ENCODE measurements at regions not wholly inside any gene's neighbourhood (a gene's known extent, or its start where the extent isn't known, plus 50 kb on each side); places are given as distances from the start of the nearest gene placed in this dataset.

- CTCF ChIA-PET: no interaction called here
- no TSS peak for BruUV-seq (replicated peaks)
- peaks cover 2% of the 10 kb centered on the region for H3K9me3 Mint-ChIP-seq (ENCODE audit: low read depth, unreplicated experiment)
- intact Hi-C loops (cut with micrococcal nuclease; ENCODE audit: unreplicated experiment): no loop called here
- no peaks in the 10 kb centered on the region for H3K36me3 Mint-ChIP-seq (ENCODE audit: insufficient read depth, unreplicated experiment)
- H3K27me3 Mint-ChIP-seq (ENCODE audit: unreplicated experiment): peaks cover 22% of the 10 kb centered on the region
- no peaks in the 10 kb centered on the region for H3K4me1 Mint-ChIP-seq (ENCODE audit: low read depth, unreplicated experiment)
- no peak for DNase-seq
- no peak for TF ChIP-seq CTCF (IDR thresholded peaks at IDR 0.05; ENCODE audit: unreplicated experiment)
- no peak overlapping the region for H3K27ac Mint-ChIP-seq (ENCODE audit: unreplicated experiment)
- no peak overlapping the region for H3K4me3 Mint-ChIP-seq (ENCODE audit: low read depth, unreplicated experiment)
These were observed 160.2 kb downstream of the URI1 start for GRCh38 chr19:30102239-30102638.

- intact Hi-C loops (cut with micrococcal nuclease; ENCODE audit: unreplicated experiment): no loop called here
These were observed 160.6 kb downstream of the URI1 start for GRCh38 chr19:30102666-30103065.

GRCh38 chr19:30103981-30104380, 161.9 kb downstream of the URI1 start:
- H3K27ac Mint-ChIP-seq (ENCODE audit: unreplicated experiment): no peak overlapping the region
- BruUV-seq (replicated peaks): no TSS peak
- TF ChIP-seq CTCF (IDR thresholded peaks at IDR 0.05; ENCODE audit: unreplicated experiment): no peak
- intact Hi-C loops (cut with micrococcal nuclease; ENCODE audit: unreplicated experiment): no loop called here
- H3K27me3 Mint-ChIP-seq (ENCODE audit: unreplicated experiment): peaks cover 25% of the 10 kb centered on the region
- H3K4me3 Mint-ChIP-seq (ENCODE audit: low read depth, unreplicated experiment): no peak overlapping the region
- no peaks in the 10 kb centered on the region for H3K4me1 Mint-ChIP-seq (ENCODE audit: low read depth, unreplicated experiment)
- no peaks in the 10 kb centered on the region for H3K36me3 Mint-ChIP-seq (ENCODE audit: insufficient read depth, unreplicated experiment)
- no peak for DNase-seq
- CTCF ChIA-PET: no interaction called here
- H3K9me3 Mint-ChIP-seq (ENCODE audit: low read depth, unreplicated experiment): peaks cover 2% of the 10 kb centered on the region

More at GRCh38 chr19:30102666-30103065, 160.6 kb downstream of the URI1 start:
- no peak for TF ChIP-seq CTCF (IDR thresholded peaks at IDR 0.05; ENCODE audit: unreplicated experiment)
- no TSS peak for BruUV-seq (replicated peaks)
- H3K36me3 Mint-ChIP-seq (ENCODE audit: insufficient read depth, unreplicated experiment): no peaks in the 10 kb centered on the region
- no peak for DNase-seq
- peaks cover 2% of the 10 kb centered on the region for H3K9me3 Mint-ChIP-seq (ENCODE audit: low read depth, unreplicated experiment)
- H3K27me3 Mint-ChIP-seq (ENCODE audit: unreplicated experiment): peaks cover 22% of the 10 kb centered on the region
- H3K4me1 Mint-ChIP-seq (ENCODE audit: low read depth, unreplicated experiment): no peaks in the 10 kb centered on the region
- CTCF ChIA-PET: no interaction called here
- H3K27ac Mint-ChIP-seq (ENCODE audit: unreplicated experiment): no peak overlapping the region
- H3K4me3 Mint-ChIP-seq (ENCODE audit: low read depth, unreplicated experiment): no peak overlapping the region

GRCh38 chr19:30105316-30105715, 163.3 kb downstream of the URI1 start:
- no peak for TF ChIP-seq CTCF (IDR thresholded peaks at IDR 0.05; ENCODE audit: unreplicated experiment)
- intact Hi-C loops (cut with micrococcal nuclease; ENCODE audit: unreplicated experiment): no loop called here
- Mint-ChIP-seq H3K27ac (ENCODE audit: unreplicated experiment) (no peak overlapping the region), H3K9me3 (ENCODE audit: low read depth, unreplicated experiment) (peaks cover 2% of the 10 kb centered on the region), H3K27me3 (ENCODE audit: unreplicated experiment) (peaks cover 38% of the 10 kb centered on the region), H3K36me3 (ENCODE audit: insufficient read depth, unreplicated experiment) (no peaks in the 10 kb centered on the region), H3K4me1 (ENCODE audit: low read depth, unreplicated experiment) (no peaks in the 10 kb centered on the region), H3K4me3 (ENCODE audit: low read depth, unreplicated experiment) (no peak overlapping the region)
- BruUV-seq (replicated peaks): no TSS peak
- CTCF ChIA-PET: no interaction called here
- DNase-seq: no peak

GRCh38 chr19:30105727-30106126, 163.7 kb downstream of the URI1 start:
- H3K27ac Mint-ChIP-seq (ENCODE audit: unreplicated experiment): no peak overlapping the region
- H3K4me1 Mint-ChIP-seq (ENCODE audit: low read depth, unreplicated experiment): no peaks in the 10 kb centered on the region
- intact Hi-C loops (cut with micrococcal nuclease; ENCODE audit: unreplicated experiment): no loop called here
- H3K4me3 Mint-ChIP-seq (ENCODE audit: low read depth, unreplicated experiment): no peak overlapping the region
- H3K27me3 Mint-ChIP-seq (ENCODE audit: unreplicated experiment): peaks cover 42% of the 10 kb centered on the region
- H3K9me3 Mint-ChIP-seq (ENCODE audit: low read depth, unreplicated experiment): peaks cover 2% of the 10 kb centered on the region
- no peaks in the 10 kb centered on the region for H3K36me3 Mint-ChIP-seq (ENCODE audit: insufficient read depth, unreplicated experiment)
- no TSS peak for BruUV-seq (replicated peaks)
- CTCF ChIA-PET: no interaction called here
- no peak for TF ChIP-seq CTCF (IDR thresholded peaks at IDR 0.05; ENCODE audit: unreplicated experiment)
- no peak for DNase-seq

Measured in Calu3 (cell line).